Coronary artery (tissue), 2 donors: ENCODE measurements at regions not wholly inside any gene's neighbourhood (a gene's known extent, or its start where the extent isn't known, plus 50 kb on each side); places are given as distances from the start of the nearest gene placed in this dataset.

Source experiments
- DNase-seq: peaks from one replicate; pipeline ENCODE4 v3.0.0-alpha.2; 2017; ENCODE audit warnings: low spot score
- H3K27ac ChIP-seq, 2 donors: fragments of 200-600 bp; sonication (generic); one replicate each; pipeline ENCODE4 v1.5.1; 2016 to 2019
- H3K4me3 ChIP-seq: fragments of 200-600 bp; sonication (generic); 2 replicates; pipeline ENCODE4 v1.5.1; 2016; ENCODE audit warnings: mild to moderate bottlenecking, moderate library complexity
- CTCF ChIP-seq: fragments of 200-600 bp; sonication (generic); IDR thresholded peaks from one replicate; pipeline ENCODE4 v1.5.1; 2019; ENCODE audit warnings: antibody characterized with exemption

GRCh38 chr13:26909477-26909876 lies 148.9 kb upstream of the GPR12 start:
- H3K27ac ChIP-seq: no peak overlapping the region
- TF ChIP-seq CTCF: no peak
- H3K4me3 ChIP-seq: no peak overlapping the region
- DNase-seq: no peak

GRCh38 chr13:26908126-26908525 lies 147.5 kb upstream of the GPR12 start:
- H3K4me3 ChIP-seq: no peak overlapping the region
- no peak for TF ChIP-seq CTCF
- no peak for DNase-seq
- no peak overlapping the region for H3K27ac ChIP-seq

- H3K27ac ChIP-seq: no peak overlapping the region
- H3K4me3 ChIP-seq: no peak overlapping the region
- DNase-seq: no peak
- TF ChIP-seq CTCF: no peak
Measured at GRCh38 chr13:26899202-26899601, 138.6 kb upstream of the GPR12 start.

- TF ChIP-seq CTCF: no peak
- H3K27ac ChIP-seq: no peak overlapping the region
- DNase-seq: no peak
- H3K4me3 ChIP-seq: no peak overlapping the region
Measured at GRCh38 chr13:26897706-26898550, 137.3 kb upstream of the GPR12 start.

- no peak for DNase-seq
- Histone ChIP-seq H3K27ac (no peak overlapping the region), H3K4me3 (no peak overlapping the region)
- no peak for TF ChIP-seq CTCF
Measured at GRCh38 chr13:26896986-26897668, 136.5 kb upstream of the GPR12 start.

- no peak for TF ChIP-seq CTCF
Measured at GRCh38 chr13:26895808-26896466, 135.4 kb upstream of the GPR12 start.

More at GRCh38 chr13:26895808-26896466, 135.4 kb upstream of the GPR12 start:
- DNase-seq: no peak
- Histone ChIP-seq H3K4me3 (no peak overlapping the region), H3K27ac (no peak overlapping the region)
